Astrocyte of the cerebellum (primary cell): ENCODE measurements at regions not wholly inside any gene's neighbourhood (a gene's known extent, or its start where the extent isn't known, plus 50 kb on each side); places are given as distances from the start of the nearest gene placed in this dataset.

Experiments
- DNase-seq: peaks from one replicate; pipeline ENCODE4 v3.0.0-alpha.2; 2011; ENCODE audit warnings: low read depth
- H3K4me3 ChIP-seq: 2 replicates; pipeline ENCODE4 v1.5.1; 2011; ENCODE audit warnings: mild to moderate bottlenecking, low read depth, low read length, moderate library complexity
- CTCF ChIP-seq: IDR thresholded peaks from 2 replicates; pipeline ENCODE4 v1.5.1; 2012; ENCODE audit warnings: low read length, low read depth, moderate library complexity, mild to moderate bottlenecking; ENCODE audit errors: missing control alignments
- in situ Hi-C: cut with HindIII; loops from 2 replicates; pipeline ENCODE4 v1.10.0; 2017; ENCODE audit warnings: low sequenced_read_pairs

DNA sequence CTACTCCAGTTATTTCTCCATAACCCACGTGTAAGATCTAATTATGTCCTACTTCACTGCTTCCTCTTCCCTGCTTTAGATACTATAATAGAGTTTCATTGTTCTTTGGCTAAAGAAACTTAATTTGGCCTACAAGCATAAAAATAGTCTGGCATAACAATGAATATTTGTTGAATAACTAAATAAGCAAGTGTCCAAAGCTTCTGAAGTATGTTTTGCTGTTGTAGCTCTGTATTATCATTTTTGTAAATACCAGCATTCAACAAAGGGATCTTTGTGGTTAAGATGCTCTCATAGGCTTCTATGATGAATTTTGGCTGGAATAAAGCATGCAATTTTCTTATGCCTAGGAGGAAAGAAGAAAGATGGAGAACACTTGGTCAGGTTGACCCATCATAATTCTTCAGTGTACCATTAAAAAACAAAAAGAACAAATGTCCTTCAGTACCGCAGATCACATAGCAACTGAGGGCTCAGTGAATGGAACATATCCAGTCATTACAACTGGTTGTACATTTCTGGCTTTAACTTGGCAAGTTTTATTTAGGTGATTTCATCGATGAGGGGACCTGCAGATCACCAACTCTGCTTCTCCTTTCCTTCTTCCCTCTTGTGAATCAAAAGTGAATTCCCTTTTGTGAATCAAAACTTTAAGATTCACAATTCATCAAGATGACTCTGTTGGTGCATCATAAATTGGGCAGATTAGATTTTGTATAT lies 465.9 kb upstream of the TGFBR2 start:
- DNase-seq: no peak

DNA sequence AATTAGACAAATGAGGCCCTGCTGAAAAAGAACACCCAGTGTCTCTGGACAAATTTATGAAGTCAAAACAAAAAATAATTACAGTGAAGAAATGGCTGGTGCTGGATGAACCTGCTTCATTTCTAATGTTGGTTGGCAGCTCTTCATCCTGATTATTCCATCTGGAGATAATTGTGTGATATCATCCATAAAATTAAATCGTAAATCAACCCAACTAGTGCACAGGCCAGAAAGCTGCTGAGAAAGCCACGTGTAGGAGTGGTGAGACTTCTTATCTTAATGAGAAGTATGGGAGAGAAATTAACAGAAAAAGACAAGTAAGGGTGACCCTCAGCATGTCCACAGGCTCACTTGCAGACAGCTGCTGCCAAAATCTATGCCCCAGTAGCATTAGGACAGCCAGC lies 465.2 kb upstream of the TGFBR2 start:
- no peak for TF ChIP-seq CTCF
- DNase-seq: no peak
- in situ Hi-C loops: no loop called here
- H3K4me3 ChIP-seq: no peak overlapping the region

More for the DNA sequence above, 465.9 kb upstream of the TGFBR2 start:
- no peak overlapping the region for H3K4me3 ChIP-seq
- in situ Hi-C loops: no loop called here
- TF ChIP-seq CTCF: no peak

GRCh38 chr3:30141927-30142326 lies 464.5 kb upstream of the TGFBR2 start:
- no peak for DNase-seq
- in situ Hi-C loops: no loop called here
- TF ChIP-seq CTCF: no peak
- H3K4me3 ChIP-seq: no peak overlapping the region

DNA sequence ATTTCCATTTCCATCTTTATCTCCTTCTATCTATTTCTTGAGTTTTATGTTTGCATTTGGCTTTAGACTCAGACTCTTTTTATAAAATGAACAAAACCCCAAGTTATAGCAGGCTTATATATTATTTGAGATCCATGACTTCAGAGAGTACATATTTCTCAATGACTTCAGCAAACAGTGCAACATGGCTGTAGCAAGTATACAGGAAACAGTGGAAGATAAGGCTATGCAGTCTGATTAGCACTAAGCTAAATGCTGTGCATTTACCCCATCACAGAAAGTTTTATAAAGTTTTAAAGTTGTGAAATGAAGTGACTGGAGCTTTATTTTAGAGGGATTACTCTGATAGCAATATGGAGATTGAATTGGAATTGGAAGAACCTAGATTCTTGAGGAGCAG lies 463.5 kb upstream of the TGFBR2 start:
- DNase-seq: no peak
- no peak for TF ChIP-seq CTCF
- in situ Hi-C loops: no loop called here

DNA sequence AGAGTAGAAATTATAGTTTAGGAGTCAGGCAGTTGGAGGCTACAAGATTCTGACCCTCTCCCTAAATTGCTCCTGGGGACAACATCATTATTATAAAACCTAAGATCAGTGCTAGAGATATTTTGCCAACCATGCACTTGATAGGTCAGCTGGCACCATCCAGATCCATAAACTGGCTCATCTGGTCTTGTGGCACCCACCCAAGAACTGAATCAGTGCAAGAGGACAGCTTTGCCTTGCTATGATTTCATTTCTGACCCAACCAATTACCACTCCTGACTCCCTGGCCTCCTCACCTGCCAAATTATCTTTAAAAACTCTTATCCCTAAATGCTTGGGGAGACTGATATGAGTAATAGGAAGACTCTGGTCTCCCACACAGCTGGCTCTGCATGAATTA lies 461.1 kb upstream of the TGFBR2 start:
- no peak for TF ChIP-seq CTCF
- in situ Hi-C loops: no loop called here
- no peak for DNase-seq
- H3K4me3 ChIP-seq: no peak overlapping the region

More for the DNA sequence above, 463.5 kb upstream of the TGFBR2 start:
- H3K4me3 ChIP-seq: no peak overlapping the region

DNA sequence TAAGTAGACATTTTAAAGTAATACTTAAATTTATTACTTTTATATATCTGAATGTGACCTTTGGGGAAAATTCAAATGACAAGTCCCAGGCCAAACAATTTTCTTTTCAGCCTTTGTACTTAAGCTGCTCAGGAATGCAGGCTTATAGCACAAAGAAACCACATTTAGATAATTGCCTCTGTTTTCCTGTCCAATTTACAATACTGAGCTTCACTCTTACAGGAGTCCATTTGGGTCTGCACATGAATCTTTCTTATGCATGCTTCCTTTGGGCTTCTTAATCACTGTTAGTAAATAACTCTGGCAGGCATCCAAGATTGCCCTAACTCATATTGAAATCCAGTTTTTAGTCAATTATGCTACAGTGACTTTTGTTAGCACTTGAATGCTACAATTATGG lies 459.4 kb upstream of the TGFBR2 start:
- no peak for DNase-seq

More for the DNA sequence above, 459.4 kb upstream of the TGFBR2 start:
- no peak for TF ChIP-seq CTCF
- in situ Hi-C loops: no loop called here
- H3K4me3 ChIP-seq: no peak overlapping the region
